ENCODE measurements at regions not wholly inside any gene's neighbourhood (a gene's known extent, or its start where the extent isn't known, plus 50 kb on each side); places are given as distances from the start of the nearest gene placed in this dataset.

GRCh38 chr13:80577926-80578670 is 237.2 kb upstream of the SPRY2 start:
- intact Hi-C loops (cut with micrococcal nuclease): no loop called here

GRCh38 chr13:80577285-80577684 is 236.4 kb upstream of the SPRY2 start:
- intact Hi-C loops (cut with micrococcal nuclease): no loop called here

- intact Hi-C loops (cut with micrococcal nuclease): no loop called here
Observed at GRCh38 chr13:80574113-80574850, 233.4 kb upstream of the SPRY2 start.

GRCh38 chr13:80572923-80573316 is 232.0 kb upstream of the SPRY2 start:
- intact Hi-C loops (cut with micrococcal nuclease): no loop called here

GRCh38 chr13:80572308-80572922 is 231.5 kb upstream of the SPRY2 start:
- intact Hi-C loops (cut with micrococcal nuclease): no loop called here

- intact Hi-C loops (cut with micrococcal nuclease): no loop called here
Observed at GRCh38 chr13:80571346-80572307, 230.7 kb upstream of the SPRY2 start.

GRCh38 chr13:80563439-80563838 is 222.5 kb upstream of the SPRY2 start:
- intact Hi-C loops (cut with micrococcal nuclease): no loop called here

- intact Hi-C loops (cut with micrococcal nuclease): no loop called here
Observed at GRCh38 chr13:80562433-80563156, 221.7 kb upstream of the SPRY2 start.

GRCh38 chr13:80560609-80561008 is 219.7 kb upstream of the SPRY2 start:
- intact Hi-C loops (cut with micrococcal nuclease): no loop called here

- intact Hi-C loops (cut with micrococcal nuclease): no loop called here
Observed at GRCh38 chr13:80559944-80560343, 219.0 kb upstream of the SPRY2 start.

- intact Hi-C loops (cut with micrococcal nuclease): no loop called here
Observed at GRCh38 chr13:80558074-80558473, 217.1 kb upstream of the SPRY2 start.

GRCh38 chr13:80555796-80556678 is 215.1 kb upstream of the SPRY2 start:
- intact Hi-C loops (cut with micrococcal nuclease): no loop called here

- intact Hi-C loops (cut with micrococcal nuclease): no loop called here
Observed at GRCh38 chr13:80552851-80553440, 212.0 kb upstream of the SPRY2 start.

GRCh38 chr13:80551650-80552497 is 210.9 kb upstream of the SPRY2 start:
- intact Hi-C loops (cut with micrococcal nuclease): no loop called here

GRCh38 chr13:80550971-80551441 is 210.1 kb upstream of the SPRY2 start:
- intact Hi-C loops (cut with micrococcal nuclease): no loop called here

GRCh38 chr13:80548915-80549314 is 208.0 kb upstream of the SPRY2 start:
- intact Hi-C loops (cut with micrococcal nuclease): no loop called here

GRCh38 chr13:80547885-80548825 is 207.2 kb upstream of the SPRY2 start:
- intact Hi-C loops (cut with micrococcal nuclease): no loop called here

Data from T-helper 2 cell treated with Interferon-gamma antibody and Interleukin-4, amounts not matched to agents 100 ng/mL and 5 ng/mL, for 36 hours (primary cell).